Activated CD8-positive, alpha-beta memory T cell treated with anti-CD3 and anti-CD28 coated beads, Interleukin-2, amount 50 U/mL, for 24 hours (primary cell): ENCODE measurements at regions not wholly inside any gene's neighbourhood (a gene's known extent, or its start where the extent isn't known, plus 50 kb on each side); places are given as distances from the start of the nearest gene placed in this dataset.
"Not testable (repeated sequence)": the region's sequence is repeated elsewhere in the genome, so short reads cannot be mapped to it uniquely, and the experiment has no call there.

ENCODE experiments used
- DNase-seq: peaks from one replicate; pipeline ENCODE4 v3.0.0-alpha.2; 2020; ENCODE audit errors: extremely low read depth

DNA sequence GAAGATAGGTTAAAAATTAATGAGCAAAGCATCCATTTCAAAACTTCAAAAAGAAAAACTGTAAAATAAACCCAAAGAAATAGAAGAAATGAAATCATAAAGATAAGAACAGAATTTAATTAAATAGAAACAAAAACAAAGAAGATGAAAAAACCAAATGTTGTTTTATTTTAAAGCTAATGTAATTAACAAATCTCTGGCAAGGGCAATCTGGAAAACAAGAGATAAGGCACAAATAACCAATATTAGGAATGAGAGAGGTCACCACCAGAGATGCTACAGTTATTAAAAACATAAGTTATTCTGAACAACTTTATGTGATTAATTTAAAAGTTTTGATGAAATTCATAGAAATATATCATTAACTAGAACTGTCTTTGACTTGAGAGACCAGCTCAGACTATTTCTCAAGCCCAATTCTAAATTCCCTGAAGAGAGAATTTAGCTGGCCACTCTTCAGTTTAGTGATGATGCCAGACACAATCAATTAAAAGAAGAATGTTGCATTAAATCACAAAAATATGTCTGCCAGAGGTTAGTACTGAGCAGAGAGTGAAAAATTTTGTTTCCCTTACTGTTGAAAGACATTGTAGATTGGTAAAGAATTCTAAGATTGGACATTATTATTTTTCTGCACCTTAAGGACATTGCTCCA lies 227.4 kb upstream of the VLDLR start:
- DNase-seq, result not testable (repeated sequence)

DNA sequence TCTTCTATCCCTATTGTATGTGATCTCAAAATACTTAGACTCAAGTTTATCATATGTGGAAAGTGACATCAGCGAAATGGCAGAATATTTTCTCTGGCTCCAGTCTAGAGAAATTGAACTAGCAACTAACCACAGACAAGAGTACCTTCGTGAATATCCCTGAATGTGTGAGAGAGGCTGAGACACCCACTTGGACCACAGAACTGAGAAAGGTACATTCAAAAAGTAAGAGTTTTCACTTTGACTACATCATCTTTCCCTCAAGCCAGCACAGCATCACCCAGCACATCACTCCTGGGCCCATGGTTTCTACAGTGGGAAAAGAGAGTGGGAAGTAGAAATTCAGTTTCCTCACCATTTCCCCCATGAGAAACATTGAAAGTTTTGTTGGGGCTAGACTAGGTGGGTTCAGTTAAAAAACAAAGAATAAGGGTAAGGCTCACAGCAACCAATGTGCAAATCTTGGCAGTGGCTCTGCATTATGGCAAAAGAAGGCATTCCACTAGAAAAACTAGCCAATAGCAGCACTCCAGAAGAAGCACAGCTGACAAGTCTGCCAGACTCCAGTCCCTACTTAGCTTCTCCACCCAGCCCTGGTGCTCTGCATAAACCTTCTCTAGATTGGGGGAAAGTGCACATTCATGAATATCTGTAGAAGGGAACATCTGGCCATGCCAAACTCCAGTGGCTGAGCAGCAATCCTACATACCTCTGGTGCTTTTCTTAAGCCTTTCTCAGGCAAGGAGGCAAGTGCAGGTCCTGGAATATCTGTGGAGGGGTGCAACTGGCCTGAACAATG lies 225.6 kb upstream of the VLDLR start:
- no peak for DNase-seq

GRCh38 chr9:2396622-2397285 lies 224.8 kb upstream of the VLDLR start:
- no peak for DNase-seq

GRCh38 chr9:2397875-2398274 lies 223.7 kb upstream of the VLDLR start:
- DNase-seq, result not testable (repeated sequence)

- DNase-seq, result not testable (repeated sequence)
Measured at GRCh38 chr9:2401746-2402145, 219.8 kb upstream of the VLDLR start.

DNA sequence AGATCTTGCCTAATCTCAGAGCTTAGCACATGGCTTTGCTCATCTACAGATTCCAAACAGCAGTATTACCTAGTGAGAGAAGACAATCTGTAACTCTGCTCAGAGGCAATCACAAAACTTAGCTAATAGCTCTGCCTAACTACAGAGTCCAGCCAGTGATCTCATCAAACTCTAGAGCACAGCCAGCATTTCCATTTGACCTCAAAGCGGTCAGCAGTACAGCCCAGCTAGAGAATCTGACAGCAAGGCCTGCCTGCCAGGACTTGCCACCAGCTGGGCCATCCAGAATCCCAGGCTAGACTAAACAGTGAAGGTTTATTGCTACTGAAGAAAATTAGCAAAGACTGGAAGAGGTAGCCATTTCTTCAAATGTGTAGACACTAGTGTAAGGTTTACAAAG lies 217.9 kb upstream of the VLDLR start:
- DNase-seq, result no peak

- DNase-seq, result no peak
Measured at GRCh38 chr9:2406252-2406651, 215.3 kb upstream of the VLDLR start.

DNA sequence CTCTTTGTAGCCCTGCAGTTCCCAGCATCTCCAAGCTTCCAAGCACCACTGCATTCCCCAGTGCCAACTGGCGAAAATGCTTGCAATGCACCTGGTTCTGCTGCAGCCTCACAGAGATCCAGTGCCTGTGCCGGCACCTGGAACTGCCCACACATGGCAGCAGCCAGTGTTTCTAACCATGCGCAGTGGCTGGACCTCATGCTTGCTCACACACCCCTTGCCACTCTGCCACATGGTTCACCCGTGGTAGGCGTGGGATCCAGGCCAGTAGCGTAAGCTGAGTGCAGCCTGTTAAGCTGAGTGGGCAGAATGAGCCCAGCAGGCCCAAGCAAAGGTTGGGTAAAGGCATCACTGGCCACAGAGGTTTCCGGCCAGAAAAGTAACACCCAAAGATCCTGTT lies 214.1 kb upstream of the VLDLR start:
- DNase-seq, result no peak

GRCh38 chr9:2411459-2412215 lies 209.9 kb upstream of the VLDLR start:
- DNase-seq, result no peak

GRCh38 chr9:2413160-2413805 lies 208.3 kb upstream of the VLDLR start:
- DNase-seq, result no peak

GRCh38 chr9:2414465-2414864 lies 207.1 kb upstream of the VLDLR start:
- DNase-seq, result no peak

DNA sequence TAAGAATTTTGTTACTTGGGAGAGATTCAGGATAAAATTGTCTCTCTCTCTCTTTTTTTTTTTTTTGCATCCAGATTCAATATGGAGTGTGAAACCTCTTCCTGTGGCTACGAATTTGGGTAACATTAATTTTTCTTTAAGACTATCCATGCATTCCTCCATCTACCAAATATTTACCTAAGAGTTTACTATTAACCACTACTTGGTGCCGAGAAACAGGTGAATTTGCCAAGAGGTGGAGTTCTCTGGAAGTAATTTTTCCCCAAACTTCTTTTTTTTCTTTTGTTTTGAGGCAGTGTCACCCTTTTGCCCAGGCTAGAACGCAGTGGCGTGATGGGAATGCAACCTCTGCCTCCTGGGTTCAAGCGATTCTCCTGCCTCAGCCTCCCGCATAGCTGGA lies 206.3 kb upstream of the VLDLR start:
- no peak for DNase-seq

DNA sequence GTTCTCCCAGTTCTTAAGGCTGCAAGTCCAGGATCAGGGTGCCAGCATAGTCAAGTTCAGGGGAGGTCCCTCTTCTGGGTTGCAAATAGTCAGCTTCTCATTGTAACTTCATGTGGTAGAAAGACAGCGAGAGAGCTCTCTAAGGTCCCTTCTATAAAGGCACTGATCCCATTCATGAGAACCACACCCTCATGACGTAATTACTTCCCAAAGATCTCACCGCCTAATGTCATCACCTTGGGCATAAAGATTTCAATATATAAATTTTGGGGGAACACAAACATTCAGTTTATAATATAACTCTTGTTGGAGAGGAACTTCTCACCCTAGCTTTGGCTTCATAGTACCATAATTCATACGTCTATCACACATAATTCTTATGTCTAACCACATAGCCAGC lies 203.9 kb upstream of the VLDLR start:
- DNase-seq, result no peak

- no peak for DNase-seq
Measured at GRCh38 chr9:2418619-2419018, 203.0 kb upstream of the VLDLR start.

DNA sequence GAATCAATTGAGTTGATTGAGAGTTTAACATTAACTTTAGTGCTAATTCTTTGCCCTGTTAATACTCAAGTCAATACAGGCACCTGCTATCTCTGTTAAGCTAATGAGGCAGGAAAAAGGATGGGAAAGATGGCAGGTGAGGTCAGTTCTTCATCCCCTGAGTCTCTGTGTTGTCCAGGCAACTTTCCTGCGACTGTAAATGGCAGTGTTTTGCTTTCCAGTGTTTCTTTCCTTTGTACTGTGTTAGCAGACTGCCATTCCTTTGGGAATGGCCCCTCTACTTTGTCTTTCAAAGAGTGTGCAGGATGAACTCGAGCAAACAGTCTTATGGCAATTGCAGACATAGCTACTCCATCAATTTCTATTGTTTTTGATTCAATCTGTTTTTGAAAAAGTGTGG lies 202.2 kb upstream of the VLDLR start:
- no peak for DNase-seq

DNA sequence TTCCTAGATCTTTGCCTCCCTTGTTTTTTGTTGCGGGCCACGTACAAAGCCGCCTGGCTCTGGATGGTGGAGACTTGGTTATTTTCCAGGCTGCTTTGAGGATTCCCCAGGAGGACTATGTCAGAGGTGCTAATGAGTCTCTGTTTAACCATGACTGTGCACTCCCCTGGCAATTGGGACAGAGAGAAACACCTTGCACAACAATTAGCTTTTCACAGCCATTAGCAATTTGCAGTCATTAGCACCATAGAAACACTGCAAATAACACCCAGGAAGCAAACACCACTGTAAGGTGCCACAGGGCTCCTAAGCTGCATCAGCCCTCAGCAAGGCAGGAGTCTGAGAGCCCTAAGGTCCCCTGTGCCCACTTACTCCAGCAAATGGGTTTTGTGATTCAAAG lies 201.0 kb upstream of the VLDLR start:
- no peak for DNase-seq

- no peak for DNase-seq
Measured at GRCh38 chr9:2424619-2425033, 197.0 kb upstream of the VLDLR start.

- no peak for DNase-seq
Measured at GRCh38 chr9:2425676-2426075, 195.9 kb upstream of the VLDLR start.

DNA sequence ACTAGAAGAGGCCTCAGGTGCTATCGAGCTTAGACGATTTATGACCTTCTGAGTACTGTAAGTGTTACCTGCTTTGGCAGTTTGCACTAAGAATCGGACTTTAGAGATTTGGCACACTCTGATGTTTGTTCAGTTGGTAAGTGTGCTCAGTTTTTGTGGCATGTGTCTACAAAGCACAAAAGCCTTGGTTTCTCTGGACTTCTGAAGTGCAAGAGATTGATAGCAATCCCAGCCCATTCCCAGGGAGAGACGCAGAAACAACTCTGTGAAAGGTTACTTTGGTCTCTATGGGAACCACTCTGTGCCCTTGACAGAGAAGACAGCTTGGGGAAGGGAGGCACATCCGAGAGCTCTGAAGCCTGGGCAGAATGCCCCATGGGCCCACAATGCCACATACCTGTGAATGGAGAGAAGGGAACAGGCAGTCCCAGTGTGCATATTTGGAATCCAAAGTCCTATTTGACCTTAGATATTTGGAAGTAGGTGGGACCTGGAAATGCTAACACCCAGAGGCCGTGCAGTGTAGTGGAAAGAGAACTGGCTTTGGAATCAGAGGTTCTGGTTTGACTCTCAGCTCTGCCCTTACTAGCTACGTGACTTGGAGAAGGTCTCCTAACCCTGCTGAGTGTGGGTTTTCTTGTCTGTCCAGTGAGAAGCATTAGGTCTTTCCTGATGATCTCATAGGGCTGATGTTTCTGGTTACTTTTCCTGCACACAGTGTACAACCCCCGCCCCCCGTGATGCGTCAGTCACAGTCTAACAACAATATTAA lies 194.3 kb upstream of the VLDLR start:
- no peak for DNase-seq

GRCh38 chr9:2439957-2440356 lies 181.6 kb upstream of the VLDLR start:
- DNase-seq, result no peak

DNA sequence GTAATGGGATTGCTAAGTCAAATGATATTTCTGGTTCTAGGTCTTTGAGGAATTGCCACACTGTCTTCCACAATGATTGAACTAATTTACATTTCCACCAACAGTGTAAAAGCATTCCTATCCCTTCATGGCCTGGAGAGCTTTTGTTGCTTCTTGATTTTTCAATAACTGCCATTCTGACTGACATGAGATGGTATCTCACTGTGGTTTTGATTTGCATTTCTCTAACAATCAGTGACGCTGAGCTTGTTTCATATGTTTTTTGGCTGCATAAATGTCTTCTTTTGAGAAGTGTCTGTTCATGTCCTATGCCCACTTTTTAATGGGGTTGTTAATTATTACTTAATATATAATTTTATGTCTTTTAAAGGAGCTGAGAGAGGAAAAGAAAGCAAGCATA lies 177.7 kb upstream of the VLDLR start:
- not testable (repeated sequence) for DNase-seq
